HepG2 (cell line): ENCODE measurements at regions not wholly inside any gene's neighbourhood (a gene's known extent, or its start where the extent isn't known, plus 50 kb on each side); places are given as distances from the start of the nearest gene placed in this dataset.

Source experiments
- ATAC-seq: fragments of 200-7000 bp; cut with Tn5 transposase; 3 replicates; pipeline ENCODE4 v1.9.1; 2020; ENCODE audit warnings: mild to moderate bottlenecking, moderate library complexity
- BruUV-seq: library from RNA; stranded (reverse); fragments of 400-500 nt; replicated peaks from 2 replicates; lab custom pipeline; 2021; lab: Mats Ljungman, UMichigan
- CTCF ChIA-PET: fragments of 300-600 bp; formaldehyde crosslinking; extraction: SDS; loops from one replicate; lab custom pipeline; 2021; ENCODE audit warnings: low total read pairs, inconsistent platforms, low intra/inter-chr PET ratio; lab: Yijun Ruan, JAX
- POLR2A ChIA-PET: fragments of 350-600 bp; sonication (Branson Sonifier 250); formaldehyde crosslinking; loops from one replicate; lab custom pipeline; 2020; ENCODE audit warnings: antibody characterized with exemption, inconsistent platforms; lab: Yijun Ruan, JAX
- DNase-seq: peaks from one replicate; pipeline ENCODE4 v3.0.0-alpha.2; 2015; ENCODE audit warnings: low spot score
- FAIRE-seq: peaks from 3 replicates; lab custom pipeline; 2011; peaks lifted over from hg19 to GRCh38; lab: Jason Lieb, UNC
- H2AFZ ChIP-seq: one replicate; pipeline ENCODE4 v1.6.1; 2011; ENCODE audit warnings: low read length, inconsistent platforms
- H3K27ac ChIP-seq: fragments of 300-600 bp; 3 replicates; pipeline ENCODE4 v1.8.0; 2011; ENCODE audit warnings: mixed run types, mild to moderate bottlenecking, mixed read lengths, low read length, inconsistent platforms; ENCODE audit not compliant: insufficient read depth; ENCODE audit errors: extremely low read length
- H3K27me3 ChIP-seq, 2 experiments: fragments of 200-600 bp in 1 of 2; 2 replicates in 1 of 2; 3 replicates in 1 of 2; pipeline versions ENCODE4 v1.6.0 to v1.8.0; 2011; ENCODE audit warnings: low read length in 2 of 2, mild to moderate bottlenecking in 2 of 2, moderate library complexity in 2 of 2, inconsistent platforms in 1 of 2; ENCODE audit not compliant: insufficient read depth in 2 of 2, control insufficient read depth in 1 of 2
- H3K36me3 ChIP-seq, 2 experiments: fragments of 200-600 bp in 1 of 2; replicated peaks in 1 of 2; 2 replicates in 1 of 2; 3 replicates in 1 of 2; pipeline versions ENCODE4 v1.5.1 to v1.8.0; 2011; ENCODE audit warnings: low read length in 2 of 2, inconsistent platforms in 1 of 2; ENCODE audit not compliant: insufficient read depth in 2 of 2, control insufficient read depth in 1 of 2
- H3K4me1 ChIP-seq: 2 replicates; pipeline ENCODE4 v1.5.1; 2012; ENCODE audit warnings: low read length, inconsistent platforms; ENCODE audit not compliant: insufficient read depth
- H3K4me2 ChIP-seq: 2 replicates; pipeline ENCODE4 v1.6.0; 2011; ENCODE audit warnings: low read depth, low read length, inconsistent platforms
- H3K4me3 ChIP-seq, 3 experiments: fragments of 200-600 bp in 1 of 3; sonication (generic), shearing (Covaris generic) in 1 of 3; replicated peaks in 1 of 3; 2 replicates each; pipeline ENCODE4 v1.5.1; 2011 to 2016; ENCODE audit warnings: low read length in 3 of 3, inconsistent platforms in 2 of 3, low read depth in 2 of 3, mild to moderate bottlenecking in 2 of 3, control low read depth in 1 of 3, mixed read lengths in 1 of 3; ENCODE audit not compliant: insufficient read depth in 1 of 3
- H3K79me2 ChIP-seq: one replicate; pipeline ENCODE4 v1.6.1; 2011; ENCODE audit warnings: low read length, inconsistent platforms; ENCODE audit not compliant: insufficient read depth
- H3K9ac ChIP-seq: 2 replicates; pipeline ENCODE4 v1.6.0; 2011; ENCODE audit warnings: mild to moderate bottlenecking, low read depth, low read length, inconsistent platforms; ENCODE audit not compliant: insufficient read depth
- H3K9me3 ChIP-seq: 2 replicates; pipeline ENCODE4 v1.5.1; 2012; ENCODE audit warnings: mild to moderate bottlenecking, low read length
- H4K20me1 ChIP-seq: 2 replicates; pipeline ENCODE4 v1.6.0; 2011; ENCODE audit warnings: inconsistent platforms, mild to moderate bottlenecking, low read length, moderate library complexity; ENCODE audit not compliant: insufficient read depth
- ETV6 ChIP-seq: sonication (generic); formaldehyde crosslinking; conservative IDR thresholded peaks from 2 replicates; pipeline ENCODE4 v1.4.0; 2020; ENCODE audit warnings: missing genetic modification reagents
- FOSL2 ChIP-seq: sonication (generic); formaldehyde crosslinking; IDR thresholded peaks from 2 replicates; pipeline ENCODE4 v1.4.0; 2020; ENCODE audit warnings: missing genetic modification reagents
- FOXJ3 ChIP-seq: sonication (generic); formaldehyde crosslinking; IDR thresholded peaks from 2 replicates; pipeline ENCODE4 v1.4.0; 2020; ENCODE audit warnings: missing genetic modification reagents, mild to moderate bottlenecking, borderline replicate concordance
- FOXO4 ChIP-seq: sonication (generic); formaldehyde crosslinking; conservative IDR thresholded peaks from 2 replicates; pipeline ENCODE4 v1.8.1; 2023; ENCODE audit warnings: missing genetic modification reagents
- MXD4 ChIP-seq: IDR thresholded peaks from 2 replicates; pipeline ENCODE4 v1.6.1; 2016; ENCODE audit warnings: mild to moderate bottlenecking, missing biosample characterization, missing genetic modification reagents
- MXI1 ChIP-seq: IDR thresholded peaks from 3 replicates; pipeline ENCODE4 v1.6.1; 2012; ENCODE audit warnings: low read depth, low read length, inconsistent platforms, borderline replicate concordance
- NAIF1 ChIP-seq: sonication (generic); formaldehyde crosslinking; IDR thresholded peaks from 2 replicates; pipeline ENCODE4 v1.5.0; 2020; ENCODE audit warnings: mild to moderate bottlenecking, missing genetic modification reagents, borderline replicate concordance
- NCOR1 ChIP-seq: fragments of 200-600 bp; sonication (generic); IDR thresholded peaks from 2 replicates; pipeline ENCODE4 v1.7.0; 2017; ENCODE audit warnings: antibody characterized with exemption, low read length, borderline replicate concordance
- RBFOX2 ChIP-seq: fragments of 200-400 bp; formaldehyde crosslinking; IDR thresholded peaks from 2 replicates; pipeline ENCODE4 v1.6.1; 2017; ENCODE audit warnings: low read depth, mild to moderate bottlenecking, low read length
- RXRA ChIP-seq: sonication (generic); formaldehyde crosslinking; IDR thresholded peaks from 2 replicates; pipeline ENCODE4 v1.5.1; 2020; ENCODE audit warnings: missing genetic modification reagents
- SIX1 ChIP-seq: sonication (generic); formaldehyde crosslinking; IDR thresholded peaks from 2 replicates; pipeline ENCODE4 v1.4.0; 2020; ENCODE audit warnings: missing genetic modification reagents, borderline replicate concordance
- YY1 ChIP-seq: IDR thresholded peaks from 2 replicates; pipeline ENCODE4 v1.6.1; 2011; ENCODE audit warnings: low read length, low read depth, moderate library complexity, mild to moderate bottlenecking; ENCODE audit not compliant: insufficient read depth, insufficient replicate concordance
- ZNF441 ChIP-seq: sonication (generic); formaldehyde crosslinking; IDR thresholded peaks from 2 replicates; pipeline ENCODE4 v1.7.0; 2021; ENCODE audit warnings: missing genetic modification reagents, borderline replicate concordance
- ZNF558 ChIP-seq: sonication (generic); formaldehyde crosslinking; IDR thresholded peaks from 2 replicates; pipeline ENCODE4 v1.9.0; 2022; ENCODE audit warnings: mild to moderate bottlenecking, missing genetic modification reagents, borderline replicate concordance
- WGBS: methylation state at CpG from one replicate; pipeline ENCODE4 v1.1.6; 2017; ENCODE audit warnings: low lambda C conversion rate; 5-methylcytosine and 5-hydroxymethylcytosine counted together
- in situ Hi-C: cut with HindIII; loops from 2 replicates; pipeline ENCODE4 v1.10.0; 2017; ENCODE audit warnings: low pct_unique_long_range_greater_than_20kb; ENCODE audit not compliant: extremely low pct_ligation_motif_present
- intact Hi-C: fragments of 100-400 bp; cut with micrococcal nuclease; formaldehyde crosslinking; loops from one replicate; pipeline ENCODE4 v1.10.0; 2022; ENCODE audit not compliant: unreplicated experiment
- TF ChIP-seq, protein P1 (sequence below): sonication (generic); formaldehyde crosslinking; IDR thresholded peaks from 2 replicates; pipeline ENCODE4 v1.9.0; 2021; ENCODE audit warnings: missing genetic modification reagents, mild to moderate bottlenecking, borderline replicate concordance
- TF ChIP-seq, protein P2 (sequence below): sonication (generic); formaldehyde crosslinking; IDR thresholded peaks from 2 replicates; pipeline ENCODE4 v1.5.1; 2020; ENCODE audit warnings: mild to moderate bottlenecking, moderate library complexity, missing genetic modification reagents

- WGBS, result 53% methylated on average over 7 of the region's 7 CpGs
- intact Hi-C loops (no loop called here), in situ Hi-C loops (no loop called here)
- H3K9ac ChIP-seq, result no peak overlapping the region
- no peak overlapping the region for H3K27ac ChIP-seq
- FAIRE-seq, result no peak
- CTCF ChIA-PET, result no interaction called here
- no peaks in the 10 kb centered on the region for H3K36me3 ChIP-seq
- no peak for TF ChIP-seq SIX1 (CRISPR knock-in tag)
- no peak for TF ChIP-seq RXRA (CRISPR knock-in tag)
- TF ChIP-seq FOXO4 (CRISPR knock-in tag), result 0 out of 2 replicates have a peak, but pooled peaks have one; percentile 24
- H3K9me3 ChIP-seq, result no peaks in the 10 kb centered on the region
- H3K27me3 ChIP-seq, result peaks cover 10 to 90% of the 10 kb centered on the region in 2 experiments; a peak in 4 of 5 replicates
- no peak overlapping the region for H2AFZ ChIP-seq
- no TSS peak for BruUV-seq
- POLR2A ChIA-PET, result no interaction called here
- no peak for DNase-seq
- no peaks in the 10 kb centered on the region for H3K79me2 ChIP-seq
- H3K4me3 ChIP-seq, result no peak overlapping the region
- no peaks in the 10 kb centered on the region for H4K20me1 ChIP-seq
- no peak overlapping the region for H3K4me2 ChIP-seq
- peaks cover 29% of the 10 kb centered on the region for H3K4me1 ChIP-seq
- ATAC-seq, result no peak
These were observed 82.4 kb upstream of the TAF1B start for GRCh38 chr2:9760902-9761228.

- FAIRE-seq (no peak), ATAC-seq (no peak), DNase-seq (no peak)
- ChIA-PET CTCF (no interaction called here), POLR2A (no interaction called here)
- Histone ChIP-seq H3K27me3 (peaks cover 9 to 90% of the 10 kb centered on the region in 2 experiments; a peak in 4 of 5 replicates), H3K9me3 (no peaks in the 10 kb centered on the region), H3K79me2 (no peaks in the 10 kb centered on the region), H3K4me2 (no peak overlapping the region), H3K4me3 (no peak overlapping the region), H3K27ac (no peak overlapping the region), H4K20me1 (no peaks in the 10 kb centered on the region), H2AFZ (no peak overlapping the region), H3K36me3 (no peaks in the 10 kb centered on the region), H3K4me1 (peaks cover 36% of the 10 kb centered on the region), H3K9ac (no peak overlapping the region)
- WGBS, result 51% methylated on average over 11 of the region's 11 CpGs
- intact Hi-C loops, result no loop called here
- in situ Hi-C loops, result no loop called here
- BruUV-seq, result no TSS peak
- TF ChIP-seq, protein P1, sequence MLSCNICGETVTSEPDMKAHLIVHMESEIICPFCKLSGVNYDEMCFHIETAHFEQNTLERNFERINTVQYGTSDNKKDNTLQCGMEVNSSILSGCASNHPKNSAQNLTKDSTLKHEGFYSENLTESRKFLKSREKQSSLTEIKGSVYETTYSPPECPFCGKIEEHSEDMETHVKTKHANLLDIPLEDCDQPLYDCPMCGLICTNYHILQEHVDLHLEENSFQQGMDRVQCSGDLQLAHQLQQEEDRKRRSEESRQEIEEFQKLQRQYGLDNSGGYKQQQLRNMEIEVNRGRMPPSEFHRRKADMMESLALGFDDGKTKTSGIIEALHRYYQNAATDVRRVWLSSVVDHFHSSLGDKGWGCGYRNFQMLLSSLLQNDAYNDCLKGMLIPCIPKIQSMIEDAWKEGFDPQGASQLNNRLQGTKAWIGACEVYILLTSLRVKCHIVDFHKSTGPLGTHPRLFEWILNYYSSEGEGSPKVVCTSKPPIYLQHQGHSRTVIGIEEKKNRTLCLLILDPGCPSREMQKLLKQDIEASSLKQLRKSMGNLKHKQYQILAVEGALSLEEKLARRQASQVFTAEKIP, result no peak
- TF ChIP-seq ETV6 (CRISPR knock-in tag) (no peak), MXI1 (no peak), NCOR1 (no peak), ZNF441 (no peak), YY1 (no peak), NAIF1 (CRISPR knock-in tag) (no peak), RBFOX2 (no peak), MXD4 (CRISPR knock-in tag) (no peak), FOXJ3 (CRISPR knock-in tag) (no peak), FOSL2 (CRISPR knock-in tag) (no peak), ZNF558 (CRISPR knock-in tag) (no peak)
- TF ChIP-seq, protein P2, sequence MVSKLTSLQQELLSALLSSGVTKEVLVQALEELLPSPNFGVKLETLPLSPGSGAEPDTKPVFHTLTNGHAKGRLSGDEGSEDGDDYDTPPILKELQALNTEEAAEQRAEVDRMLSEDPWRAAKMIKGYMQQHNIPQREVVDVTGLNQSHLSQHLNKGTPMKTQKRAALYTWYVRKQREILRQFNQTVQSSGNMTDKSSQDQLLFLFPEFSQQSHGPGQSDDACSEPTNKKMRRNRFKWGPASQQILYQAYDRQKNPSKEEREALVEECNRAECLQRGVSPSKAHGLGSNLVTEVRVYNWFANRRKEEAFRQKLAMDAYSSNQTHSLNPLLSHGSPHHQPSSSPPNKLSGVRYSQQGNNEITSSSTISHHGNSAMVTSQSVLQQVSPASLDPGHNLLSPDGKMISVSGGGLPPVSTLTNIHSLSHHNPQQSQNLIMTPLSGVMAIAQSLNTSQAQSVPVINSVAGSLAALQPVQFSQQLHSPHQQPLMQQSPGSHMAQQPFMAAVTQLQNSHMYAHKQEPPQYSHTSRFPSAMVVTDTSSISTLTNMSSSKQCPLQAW (CRISPR knock-in tag), result no peak
These were observed 81.7 kb upstream of the TAF1B start for GRCh38 chr2:9761577-9761976.
